ENCODE measurements at regions not wholly inside any gene's neighbourhood (a gene's known extent, or its start where the extent isn't known, plus 50 kb on each side); places are given as distances from the start of the nearest gene placed in this dataset.

DNA sequence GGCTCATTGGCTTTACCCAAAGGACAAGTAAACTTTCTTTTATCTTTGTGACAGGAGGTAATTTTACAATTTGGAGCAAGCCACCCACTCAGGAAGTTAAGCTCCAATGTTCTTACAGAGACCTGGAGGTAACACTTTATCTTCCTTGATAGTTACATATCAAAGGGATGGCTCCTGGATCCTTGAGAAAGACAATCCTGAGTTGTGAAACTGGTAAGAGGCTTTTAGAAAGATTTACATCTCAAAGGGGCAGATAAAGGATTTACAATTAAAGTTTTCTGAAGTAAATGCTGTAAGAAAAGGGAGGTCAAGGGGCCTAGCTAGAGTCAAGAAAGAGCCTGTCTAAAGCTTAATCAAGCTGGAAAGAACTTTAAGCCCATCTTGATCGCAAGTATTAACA is 124.4 kb upstream of the ZNF804B start:
- TF ChIP-seq, protein P1, sequence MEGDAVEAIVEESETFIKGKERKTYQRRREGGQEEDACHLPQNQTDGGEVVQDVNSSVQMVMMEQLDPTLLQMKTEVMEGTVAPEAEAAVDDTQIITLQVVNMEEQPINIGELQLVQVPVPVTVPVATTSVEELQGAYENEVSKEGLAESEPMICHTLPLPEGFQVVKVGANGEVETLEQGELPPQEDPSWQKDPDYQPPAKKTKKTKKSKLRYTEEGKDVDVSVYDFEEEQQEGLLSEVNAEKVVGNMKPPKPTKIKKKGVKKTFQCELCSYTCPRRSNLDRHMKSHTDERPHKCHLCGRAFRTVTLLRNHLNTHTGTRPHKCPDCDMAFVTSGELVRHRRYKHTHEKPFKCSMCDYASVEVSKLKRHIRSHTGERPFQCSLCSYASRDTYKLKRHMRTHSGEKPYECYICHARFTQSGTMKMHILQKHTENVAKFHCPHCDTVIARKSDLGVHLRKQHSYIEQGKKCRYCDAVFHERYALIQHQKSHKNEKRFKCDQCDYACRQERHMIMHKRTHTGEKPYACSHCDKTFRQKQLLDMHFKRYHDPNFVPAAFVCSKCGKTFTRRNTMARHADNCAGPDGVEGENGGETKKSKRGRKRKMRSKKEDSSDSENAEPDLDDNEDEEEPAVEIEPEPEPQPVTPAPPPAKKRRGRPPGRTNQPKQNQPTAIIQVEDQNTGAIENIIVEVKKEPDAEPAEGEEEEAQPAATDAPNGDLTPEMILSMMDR (IDR thresholded peaks at IDR 0.05): no peak
- TF ChIP-seq POLR2A (IDR thresholded peaks at IDR 0.05) (no peak), EP300 (IDR thresholded peaks at IDR 0.05) (no peak)

Data from ovary (tissue), 3 donors.